ENCODE measurements at regions not wholly inside any gene's neighbourhood (a gene's known extent, or its start where the extent isn't known, plus 50 kb on each side); places are given as distances from the start of the nearest gene placed in this dataset.

- H3K4me1 Mint-ChIP-seq (ENCODE audit: low read depth): peaks cover 12% of the 10 kb centered on the region
- DNase-seq (ENCODE audit: low spot score): no peak
- H3K27me3 Mint-ChIP-seq (ENCODE audit: low read depth): no peaks in the 10 kb centered on the region
- no peaks in the 10 kb centered on the region for H3K9me3 Mint-ChIP-seq (ENCODE audit: low read depth)
- H3K4me3 Mint-ChIP-seq (ENCODE audit: unreplicated experiment): no peak overlapping the region
- TF ChIP-seq CTCF (IDR thresholded peaks at IDR 0.05): no peak
- no peak overlapping the region for H3K27ac Mint-ChIP-seq (ENCODE audit: unreplicated experiment)
- no peaks in the 10 kb centered on the region for H3K36me3 Mint-ChIP-seq (ENCODE audit: low read depth)
Measured at GRCh38 chr11:128328955-128329551, 258.3 kb downstream of the ETS1 start.

- no peak for DNase-seq (ENCODE audit: low spot score)
- TF ChIP-seq CTCF (IDR thresholded peaks at IDR 0.05): no peak
- H3K36me3 Mint-ChIP-seq (ENCODE audit: low read depth): no peaks in the 10 kb centered on the region
- H3K27ac Mint-ChIP-seq (ENCODE audit: unreplicated experiment): no peak overlapping the region
- H3K9me3 Mint-ChIP-seq (ENCODE audit: low read depth): no peaks in the 10 kb centered on the region
- H3K27me3 Mint-ChIP-seq (ENCODE audit: low read depth): no peaks in the 10 kb centered on the region
- H3K4me3 Mint-ChIP-seq (ENCODE audit: unreplicated experiment): no peak overlapping the region
- H3K4me1 Mint-ChIP-seq (ENCODE audit: low read depth): peaks cover 12% of the 10 kb centered on the region
Measured at GRCh38 chr11:128327274-128327673, 260.1 kb downstream of the ETS1 start.

GRCh38 chr11:128326791-128327190, 260.6 kb downstream of the ETS1 start:
- H3K36me3 Mint-ChIP-seq (ENCODE audit: low read depth): no peaks in the 10 kb centered on the region
- H3K27ac Mint-ChIP-seq (ENCODE audit: unreplicated experiment): no peak overlapping the region
- H3K9me3 Mint-ChIP-seq (ENCODE audit: low read depth): no peaks in the 10 kb centered on the region
- H3K27me3 Mint-ChIP-seq (ENCODE audit: low read depth): no peaks in the 10 kb centered on the region
- TF ChIP-seq CTCF (IDR thresholded peaks at IDR 0.05): no peak
- no peak overlapping the region for H3K4me3 Mint-ChIP-seq (ENCODE audit: unreplicated experiment)
- DNase-seq (ENCODE audit: low spot score): no peak
- peaks cover 12% of the 10 kb centered on the region for H3K4me1 Mint-ChIP-seq (ENCODE audit: low read depth)

GRCh38 chr11:128324531-128325141, 262.7 kb downstream of the ETS1 start:
- no peak overlapping the region for H3K4me3 Mint-ChIP-seq (ENCODE audit: unreplicated experiment)
- no peak overlapping the region for H3K27ac Mint-ChIP-seq (ENCODE audit: unreplicated experiment)
- peaks cover 9% of the 10 kb centered on the region for H3K4me1 Mint-ChIP-seq (ENCODE audit: low read depth)
- no peak for TF ChIP-seq CTCF (IDR thresholded peaks at IDR 0.05)
- H3K27me3 Mint-ChIP-seq (ENCODE audit: low read depth): no peaks in the 10 kb centered on the region
- DNase-seq (ENCODE audit: low spot score): no peak
- H3K36me3 Mint-ChIP-seq (ENCODE audit: low read depth): peaks cover 2% of the 10 kb centered on the region
- H3K9me3 Mint-ChIP-seq (ENCODE audit: low read depth): peaks cover 3% of the 10 kb centered on the region

- H3K27me3 Mint-ChIP-seq (ENCODE audit: low read depth): no peaks in the 10 kb centered on the region
- H3K36me3 Mint-ChIP-seq (ENCODE audit: low read depth): peaks cover 2% of the 10 kb centered on the region
- H3K4me1 Mint-ChIP-seq (ENCODE audit: low read depth): peaks cover 4% of the 10 kb centered on the region
- no peak for DNase-seq (ENCODE audit: low spot score)
- peaks cover 3% of the 10 kb centered on the region for H3K9me3 Mint-ChIP-seq (ENCODE audit: low read depth)
- H3K27ac Mint-ChIP-seq (ENCODE audit: unreplicated experiment): no peak overlapping the region
- no peak overlapping the region for H3K4me3 Mint-ChIP-seq (ENCODE audit: unreplicated experiment)
- no peak for TF ChIP-seq CTCF (IDR thresholded peaks at IDR 0.05)
Measured at GRCh38 chr11:128324051-128324481, 263.3 kb downstream of the ETS1 start.
